Suprapubic skin (tissue), 4 donors: ENCODE measurements at regions not wholly inside any gene's neighbourhood (a gene's known extent, or its start where the extent isn't known, plus 50 kb on each side); places are given as distances from the start of the nearest gene placed in this dataset.

Experiments used
- CTCF ChIP-seq, 2 donors: fragments of 200-600 bp in 1 of 2; fragments of 450-650 bp in 1 of 2; sonication (generic) in 1 of 2; IDR thresholded peaks; one replicate each; pipeline ENCODE4 v1.5.1; 2016 to 2019; ENCODE audit warnings: antibody characterized with exemption in 2 of 2, mild to moderate bottlenecking in 1 of 2, moderate library complexity in 1 of 2
- EP300 ChIP-seq: sonication (generic); formaldehyde crosslinking; IDR thresholded peaks from one replicate; pipeline ENCODE4 v1.6.1; 2017; ENCODE audit warnings: antibody characterized with exemption
- POLR2A ChIP-seq, 2 donors: fragments of 450-650 bp; IDR thresholded peaks; one replicate each; pipeline ENCODE4 v1.6.1; 2017; ENCODE audit warnings: antibody characterized with exemption in 2 of 2, mild to moderate bottlenecking in 2 of 2, moderate library complexity in 2 of 2
- POLR2AphosphoS5 ChIP-seq, 3 donors: sonication (generic); formaldehyde crosslinking; IDR thresholded peaks; one replicate each; pipeline ENCODE4 v1.6.1; 2017; ENCODE audit warnings: antibody characterized with exemption in 3 of 3

DNA sequence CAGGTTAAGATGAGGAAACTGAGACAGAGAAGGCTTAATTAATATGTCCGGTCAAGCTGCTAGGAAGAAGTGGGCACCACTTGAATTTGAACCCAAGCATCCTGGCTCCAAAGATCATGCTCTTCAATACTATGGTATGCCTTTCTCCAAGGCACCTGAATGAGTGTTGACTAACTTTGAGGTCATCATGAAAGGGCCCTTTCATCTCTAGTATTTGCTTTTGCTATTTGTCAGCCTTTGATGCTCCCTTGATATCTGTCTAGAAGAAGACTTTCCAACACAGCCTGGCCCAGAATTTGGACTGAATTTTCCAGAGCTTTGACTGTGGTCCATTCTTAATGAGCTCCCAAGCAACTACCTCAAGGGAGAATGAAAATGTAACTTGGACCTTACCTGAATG, 179.1 kb upstream of the DKK2 start:
- TF ChIP-seq CTCF (IDR thresholded peaks at IDR 0.05) (no peak), POLR2A (IDR thresholded peaks at IDR 0.05) (no peak), EP300 (no peak), POLR2AphosphoS5 (IDR thresholded peaks at IDR 0.05) (no peak)
